Karpas-422 (cell line): ENCODE measurements at regions not wholly inside any gene's neighbourhood (a gene's known extent, or its start where the extent isn't known, plus 50 kb on each side); places are given as distances from the start of the nearest gene placed in this dataset.

Experiments
- DNase-seq: peaks from one replicate; pipeline ENCODE4 v3.0.0-alpha.2; 2015
- H2AFZ ChIP-seq: fragments of 200-600 bp; sonication (generic); 2 replicates; pipeline ENCODE4 v1.6.1; 2014; ENCODE audit warnings: antibody characterized with exemption, low read length, mixed read lengths
- H3K27ac ChIP-seq: fragments of 200-600 bp; sonication (generic); 2 replicates; pipeline ENCODE4 v1.5.1; 2014; ENCODE audit warnings: mild to moderate bottlenecking, low read length, moderate library complexity
- H3K27me3 ChIP-seq: fragments of 200-600 bp; sonication (generic); 2 replicates; pipeline ENCODE4 v1.6.1; 2014; ENCODE audit warnings: low read length, mixed read lengths
- H3K36me3 ChIP-seq: fragments of 200-600 bp; sonication (generic); 2 replicates; pipeline ENCODE4 v1.6.1; 2014; ENCODE audit warnings: low read length, mixed read lengths; ENCODE audit not compliant: insufficient read depth
- H3K4me1 ChIP-seq: fragments of 200-600 bp; sonication (generic); 2 replicates; pipeline ENCODE4 v1.6.1; 2014; ENCODE audit warnings: mild to moderate bottlenecking, low read length, mixed read lengths
- H3K4me2 ChIP-seq: fragments of 200-600 bp; sonication (generic); 2 replicates; pipeline ENCODE4 v1.6.1; 2014; ENCODE audit warnings: low read length, low read depth, mild to moderate bottlenecking; ENCODE audit not compliant: poor library complexity, severe bottlenecking
- H3K4me3 ChIP-seq: fragments of 200-600 bp; sonication (generic); 2 replicates; pipeline ENCODE4 v1.5.1; 2014; ENCODE audit warnings: mild to moderate bottlenecking, antibody characterized with exemption, low read length, mixed read lengths
- H3K79me2 ChIP-seq: fragments of 200-600 bp; sonication (generic); 2 replicates; pipeline ENCODE4 v1.6.1; 2014; ENCODE audit warnings: mild to moderate bottlenecking, low read length, mixed read lengths
- H3K9ac ChIP-seq: fragments of 200-600 bp; sonication (generic); 2 replicates; pipeline ENCODE4 v1.6.0; 2014; ENCODE audit warnings: low read length
- H3K9me2 ChIP-seq: fragments of 200-600 bp; sonication (generic), shearing (Covaris generic); replicated peaks from 2 replicates; pipeline ENCODE4 v1.6.0; 2014; ENCODE audit warnings: mild to moderate bottlenecking, low read length, moderate library complexity; ENCODE audit not compliant: insufficient read depth
- H3K9me3 ChIP-seq: fragments of 300-700, 200-600 bp; sonication (generic); 2 replicates; pipeline ENCODE4 v1.6.1; 2014; ENCODE audit warnings: low read length, mixed read lengths
- H4K20me1 ChIP-seq: fragments of 200-600 bp; sonication (generic); 2 replicates; pipeline ENCODE4 v1.6.1; 2014; ENCODE audit warnings: mild to moderate bottlenecking, antibody characterized with exemption, low read length, low read depth; ENCODE audit not compliant: insufficient read depth

DNA sequence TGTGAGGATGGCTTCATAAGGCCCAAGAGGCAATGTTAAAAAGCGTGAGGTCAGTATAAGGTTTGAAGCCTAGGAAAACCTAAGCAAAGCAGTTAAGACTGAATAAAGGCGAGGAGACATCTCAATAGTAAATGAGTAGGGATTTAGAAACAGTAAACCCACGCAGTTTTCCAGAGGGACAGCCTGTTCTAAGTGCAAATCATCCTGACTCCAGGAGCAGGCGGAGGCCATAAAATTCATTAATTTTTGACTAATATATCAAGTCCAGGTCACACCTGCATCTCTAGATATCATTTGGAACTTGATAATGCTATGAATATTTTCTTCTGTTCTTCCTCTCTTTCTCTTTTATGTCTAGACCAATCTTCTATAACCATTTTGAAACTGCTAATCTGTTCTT lies 597.0 kb upstream of the RGS18 start:
- Histone ChIP-seq H3K27me3 (no peaks in the 10 kb centered on the region), H3K79me2 (no peaks in the 10 kb centered on the region), H3K27ac (no peak overlapping the region), H3K4me2 (no peak overlapping the region), H3K4me3 (no peak overlapping the region), H3K36me3 (no peaks in the 10 kb centered on the region), H4K20me1 (no peaks in the 10 kb centered on the region), H2AFZ (no peak overlapping the region), H3K9me2 (no peaks in the 10 kb centered on the region), H3K9me3 (peaks cover 20% of the 10 kb centered on the region; the same call in 1 of the 2 replicates), H3K4me1 (no peaks in the 10 kb centered on the region), H3K9ac (no peak overlapping the region)
- DNase-seq: no peak

GRCh38 chr1:191564275-191564674 lies 594.0 kb upstream of the RGS18 start:
- Histone ChIP-seq H3K9ac (no peak overlapping the region), H3K27me3 (no peaks in the 10 kb centered on the region), H3K36me3 (no peaks in the 10 kb centered on the region), H3K79me2 (no peaks in the 10 kb centered on the region), H3K9me2 (no peaks in the 10 kb centered on the region), H2AFZ (no peak overlapping the region), H3K27ac (no peak overlapping the region), H3K9me3 (peaks cover 26% of the 10 kb centered on the region; the same call in 1 of the 2 replicates), H3K4me2 (no peak overlapping the region), H3K4me3 (no peak overlapping the region), H3K4me1 (no peaks in the 10 kb centered on the region), H4K20me1 (no peaks in the 10 kb centered on the region)
- no peak for DNase-seq

GRCh38 chr1:191572479-191572878 lies 585.8 kb upstream of the RGS18 start:
- no peak for DNase-seq
- H3K27me3 ChIP-seq: no peaks in the 10 kb centered on the region
- no peak overlapping the region for H3K4me3 ChIP-seq
- H3K4me2 ChIP-seq: no peak overlapping the region
- H3K9me2 ChIP-seq: no peaks in the 10 kb centered on the region
- no peaks in the 10 kb centered on the region for H4K20me1 ChIP-seq
- no peaks in the 10 kb centered on the region for H3K4me1 ChIP-seq
- H3K36me3 ChIP-seq: no peaks in the 10 kb centered on the region
- H3K9me3 ChIP-seq: peaks cover 9% of the 10 kb centered on the region; the same call in 1 of the 2 replicates
- H3K9ac ChIP-seq: no peak overlapping the region
- no peak overlapping the region for H3K27ac ChIP-seq
- H2AFZ ChIP-seq: no peak overlapping the region
- H3K79me2 ChIP-seq: no peaks in the 10 kb centered on the region

- Histone ChIP-seq H3K4me1 (no peaks in the 10 kb centered on the region), H3K9me2 (no peaks in the 10 kb centered on the region), H3K27me3 (no peaks in the 10 kb centered on the region), H3K9me3 (no peaks in the 10 kb centered on the region; the same call in 1 of the 2 replicates), H3K9ac (no peak overlapping the region), H3K4me3 (no peak overlapping the region), H3K27ac (no peak overlapping the region), H3K4me2 (no peak overlapping the region), H3K36me3 (no peaks in the 10 kb centered on the region), H3K79me2 (no peaks in the 10 kb centered on the region), H2AFZ (no peak overlapping the region), H4K20me1 (no peaks in the 10 kb centered on the region)
- DNase-seq: no peak
Measured at GRCh38 chr1:191575180-191575579, 583.1 kb upstream of the RGS18 start.

DNA sequence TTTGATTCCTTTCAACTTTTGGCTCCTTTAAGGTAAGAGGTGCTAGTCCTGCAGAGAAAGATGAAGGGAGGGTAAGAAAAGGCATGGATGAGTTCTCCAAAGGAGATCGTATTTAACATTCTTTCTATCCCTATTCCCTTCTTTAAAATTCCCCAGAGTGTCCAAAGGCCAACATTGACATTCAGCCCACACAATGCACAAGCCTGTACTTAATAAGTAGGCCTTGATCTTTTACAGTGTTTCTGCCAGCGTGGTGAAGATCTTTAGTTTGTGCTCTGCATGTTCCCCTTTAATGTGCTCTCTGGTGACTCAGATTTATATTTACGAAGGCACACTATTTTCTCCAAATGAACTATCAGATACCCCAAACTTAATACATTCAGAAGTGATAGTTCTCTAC lies 582.5 kb upstream of the RGS18 start:
- H3K9me2 ChIP-seq: no peaks in the 10 kb centered on the region
- H3K79me2 ChIP-seq: no peaks in the 10 kb centered on the region
- H3K9me3 ChIP-seq: no peaks in the 10 kb centered on the region; the same call in 1 of the 2 replicates
- no peak for DNase-seq
- H4K20me1 ChIP-seq: no peaks in the 10 kb centered on the region
- H3K4me2 ChIP-seq: no peak overlapping the region
- no peak overlapping the region for H2AFZ ChIP-seq
- H3K27me3 ChIP-seq: no peaks in the 10 kb centered on the region
- no peaks in the 10 kb centered on the region for H3K36me3 ChIP-seq
- H3K9ac ChIP-seq: no peak overlapping the region
- H3K27ac ChIP-seq: no peak overlapping the region
- no peak overlapping the region for H3K4me3 ChIP-seq
- H3K4me1 ChIP-seq: no peaks in the 10 kb centered on the region

DNA sequence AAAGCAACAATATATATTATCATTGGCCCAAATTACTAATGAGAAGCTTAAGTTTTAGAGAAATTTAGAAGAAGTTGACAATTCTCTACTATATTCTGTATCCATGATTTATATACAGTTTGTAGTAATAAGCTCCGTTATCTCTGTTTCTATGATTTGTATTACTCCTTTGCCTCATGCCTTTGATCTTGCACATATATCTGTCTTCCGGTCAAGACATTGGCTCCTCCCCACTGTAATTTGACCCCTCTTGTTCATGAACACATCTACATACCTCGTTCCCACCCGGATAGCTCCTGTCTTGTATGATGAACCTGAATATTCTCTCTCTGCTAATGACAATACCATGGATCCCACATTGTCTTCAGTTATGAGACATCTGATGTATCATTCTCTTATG lies 581.0 kb upstream of the RGS18 start:
- Histone ChIP-seq H3K9ac (no peak overlapping the region), H3K9me3 (no peaks in the 10 kb centered on the region; the same call in 1 of the 2 replicates), H3K9me2 (no peaks in the 10 kb centered on the region), H3K79me2 (no peaks in the 10 kb centered on the region), H3K4me3 (no peak overlapping the region), H3K36me3 (no peaks in the 10 kb centered on the region), H3K4me1 (no peaks in the 10 kb centered on the region), H2AFZ (no peak overlapping the region), H3K27ac (no peak overlapping the region), H3K27me3 (no peaks in the 10 kb centered on the region), H4K20me1 (no peaks in the 10 kb centered on the region), H3K4me2 (no peak overlapping the region)
- DNase-seq: no peak

DNA sequence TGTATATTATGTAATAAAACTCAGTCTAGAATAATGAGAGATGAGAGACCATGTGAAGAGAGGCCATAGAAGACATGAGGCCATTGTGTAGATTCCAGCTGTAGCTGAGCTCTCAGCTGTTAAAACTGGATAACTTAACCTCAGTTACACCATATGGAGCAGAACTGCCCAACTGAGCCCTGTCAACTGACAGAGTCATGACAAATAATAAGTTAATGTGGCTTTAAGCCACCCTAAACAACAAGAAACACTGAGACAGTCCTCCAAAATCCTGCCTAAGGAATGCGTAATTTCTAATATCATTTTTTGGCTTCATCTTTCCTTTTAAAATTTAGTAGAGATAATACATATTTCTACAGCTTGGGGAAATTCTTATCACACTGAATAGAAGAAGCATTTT lies 580.0 kb upstream of the RGS18 start:
- no peak overlapping the region for H3K9ac ChIP-seq
- no peak overlapping the region for H3K4me2 ChIP-seq
- H4K20me1 ChIP-seq: no peaks in the 10 kb centered on the region
- H2AFZ ChIP-seq: no peak overlapping the region
- H3K9me2 ChIP-seq: no peaks in the 10 kb centered on the region
- DNase-seq: no peak
- H3K27ac ChIP-seq: no peak overlapping the region
- H3K4me1 ChIP-seq: no peaks in the 10 kb centered on the region
- no peaks in the 10 kb centered on the region for H3K27me3 ChIP-seq
- H3K79me2 ChIP-seq: no peaks in the 10 kb centered on the region
- no peaks in the 10 kb centered on the region for H3K36me3 ChIP-seq
- no peak overlapping the region for H3K4me3 ChIP-seq
- no peaks in the 10 kb centered on the region; the same call in 1 of the 2 replicates for H3K9me3 ChIP-seq

GRCh38 chr1:191579019-191579418 lies 579.2 kb upstream of the RGS18 start:
- Histone ChIP-seq H3K9me3 (no peaks in the 10 kb centered on the region; the same call in 1 of the 2 replicates), H3K27me3 (no peaks in the 10 kb centered on the region), H3K27ac (no peak overlapping the region), H3K36me3 (no peaks in the 10 kb centered on the region), H2AFZ (no peak overlapping the region), H4K20me1 (no peaks in the 10 kb centered on the region), H3K9ac (no peak overlapping the region), H3K4me2 (no peak overlapping the region), H3K4me1 (no peaks in the 10 kb centered on the region), H3K79me2 (no peaks in the 10 kb centered on the region), H3K4me3 (no peak overlapping the region), H3K9me2 (no peaks in the 10 kb centered on the region)
- no peak for DNase-seq

DNA sequence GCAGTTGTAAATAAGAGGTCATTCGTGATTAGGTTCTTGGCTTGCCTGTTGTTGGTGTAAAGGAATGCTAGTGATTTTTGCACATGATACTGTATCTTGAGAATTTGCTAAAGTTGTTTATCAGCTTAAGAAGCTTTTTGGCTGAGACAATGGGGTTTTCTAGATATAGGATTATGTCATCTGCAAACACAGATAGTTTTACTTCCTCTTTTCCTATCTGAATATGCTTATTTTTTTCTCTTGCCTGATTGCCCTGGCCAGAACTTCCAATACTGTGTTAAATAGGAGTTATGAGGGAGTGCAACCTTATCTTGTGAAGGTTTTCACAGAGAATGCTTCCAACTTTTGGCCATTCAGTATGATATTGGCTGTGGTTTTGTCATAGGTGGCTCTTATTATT lies 576.1 kb upstream of the RGS18 start:
- Histone ChIP-seq H3K27ac (no peak overlapping the region), H4K20me1 (no peaks in the 10 kb centered on the region), H3K4me2 (no peak overlapping the region), H3K79me2 (no peaks in the 10 kb centered on the region), H3K4me3 (no peak overlapping the region), H3K9ac (no peak overlapping the region), H3K4me1 (no peaks in the 10 kb centered on the region), H3K36me3 (no peaks in the 10 kb centered on the region), H2AFZ (no peak overlapping the region), H3K27me3 (no peaks in the 10 kb centered on the region), H3K9me3 (peaks cover 3% of the 10 kb centered on the region; the same call in 1 of the 2 replicates), H3K9me2 (no peaks in the 10 kb centered on the region)
- no peak for DNase-seq
